ENCODE measurements at regions not wholly inside any gene's neighbourhood (a gene's known extent, or its start where the extent isn't known, plus 50 kb on each side); places are given as distances from the start of the nearest gene placed in this dataset.

- TF ChIP-seq EZH2 (IDR thresholded peaks at IDR 0.05; ENCODE audit: low read depth) (no peak), CTCF (conservative IDR thresholded peaks at IDR 0.05) (no peak)
Observed at GRCh38 chr6:23951691-23952090, 174.3 kb upstream of the NRSN1 start.
